ENCODE measurements at regions not wholly inside any gene's neighbourhood (a gene's known extent, or its start where the extent isn't known, plus 50 kb on each side); places are given as distances from the start of the nearest gene placed in this dataset.

DNA sequence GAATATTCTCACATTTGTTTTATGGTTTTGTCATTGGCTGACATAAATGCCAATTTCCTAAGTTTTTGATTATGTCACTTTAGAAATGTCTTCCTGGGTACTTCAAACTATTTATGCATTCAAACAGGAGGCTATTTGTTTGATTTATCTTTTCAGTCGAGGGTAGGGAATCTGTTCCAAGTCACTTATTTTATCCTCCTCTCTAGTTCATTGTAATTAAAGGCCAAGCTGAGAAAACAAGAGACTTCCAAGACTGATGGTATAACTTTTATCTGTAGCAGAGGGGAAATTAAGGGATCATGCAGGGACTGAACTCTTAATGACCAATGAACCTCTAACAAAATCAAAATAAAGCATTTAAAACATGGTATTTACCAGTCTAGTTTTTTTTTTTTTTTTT lies 968.4 kb downstream of the SORCS3 start:
- Histone ChIP-seq H4K20me1 (ENCODE audit: control insufficient read depth, extremely low read depth, insufficient read depth, low read length) (no peaks in the 10 kb centered on the region), H3K4me2 (ENCODE audit: control insufficient read depth, extremely low read depth, insufficient read depth, low read depth, low read length) (no peak overlapping the region), H3K9me1 (ENCODE audit: control insufficient read depth, extremely low read depth, insufficient read depth, low read length) (no peaks in the 10 kb centered on the region), H3K27me3 (ENCODE audit: control insufficient read depth, extremely low read depth, insufficient read depth, low read length) (no peaks in the 10 kb centered on the region), H3K4me3 (ENCODE audit: control insufficient read depth in 2 of 3, extremely low read depth in 1 of 3, insufficient read depth in 2 of 3, low read depth in 1 of 3, low read length in 3 of 3) (no peak overlapping the region), H3K9ac (ENCODE audit: control insufficient read depth, extremely low read depth, insufficient read depth, low read length) (no peak overlapping the region), H3K9me3 (ENCODE audit: control insufficient read depth, low read depth, low read length) (no peaks in the 10 kb centered on the region), H3K79me2 (ENCODE audit: control insufficient read depth, insufficient read depth, low read length) (no peaks in the 10 kb centered on the region), H3K27ac (ENCODE audit: control insufficient read depth, insufficient read depth, low read length) (no peak overlapping the region), H3K36me3 (ENCODE audit: control insufficient read depth in 2 of 2, extremely low read depth in 1 of 2, insufficient read depth in 2 of 2, low read length in 2 of 2) (no peaks in the 10 kb centered on the region), H3K4me1 (ENCODE audit: control insufficient read depth, extremely low read depth, insufficient read depth, low read length) (no peaks in the 10 kb centered on the region), H2AFZ (ENCODE audit: control insufficient read depth, low read length) (no peak overlapping the region)
- no peak for FAIRE-seq
- TF ChIP-seq, protein P1, sequence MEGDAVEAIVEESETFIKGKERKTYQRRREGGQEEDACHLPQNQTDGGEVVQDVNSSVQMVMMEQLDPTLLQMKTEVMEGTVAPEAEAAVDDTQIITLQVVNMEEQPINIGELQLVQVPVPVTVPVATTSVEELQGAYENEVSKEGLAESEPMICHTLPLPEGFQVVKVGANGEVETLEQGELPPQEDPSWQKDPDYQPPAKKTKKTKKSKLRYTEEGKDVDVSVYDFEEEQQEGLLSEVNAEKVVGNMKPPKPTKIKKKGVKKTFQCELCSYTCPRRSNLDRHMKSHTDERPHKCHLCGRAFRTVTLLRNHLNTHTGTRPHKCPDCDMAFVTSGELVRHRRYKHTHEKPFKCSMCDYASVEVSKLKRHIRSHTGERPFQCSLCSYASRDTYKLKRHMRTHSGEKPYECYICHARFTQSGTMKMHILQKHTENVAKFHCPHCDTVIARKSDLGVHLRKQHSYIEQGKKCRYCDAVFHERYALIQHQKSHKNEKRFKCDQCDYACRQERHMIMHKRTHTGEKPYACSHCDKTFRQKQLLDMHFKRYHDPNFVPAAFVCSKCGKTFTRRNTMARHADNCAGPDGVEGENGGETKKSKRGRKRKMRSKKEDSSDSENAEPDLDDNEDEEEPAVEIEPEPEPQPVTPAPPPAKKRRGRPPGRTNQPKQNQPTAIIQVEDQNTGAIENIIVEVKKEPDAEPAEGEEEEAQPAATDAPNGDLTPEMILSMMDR (optimal IDR thresholded peaks at IDR 0.05 in 1 of 3, IDR thresholded peaks at IDR 0.05 in 1 of 3, conservative IDR thresholded peaks at IDR 0.05 in 1 of 3; ENCODE audit: extremely low read depth in 1 of 3, insufficient read depth in 2 of 3, low read length in 3 of 3), result no peak
- TF ChIP-seq EZH2 (IDR thresholded peaks at IDR 0.05; ENCODE audit: low read length), result no peak
- DNase-seq (ENCODE audit: low read depth, low spot score), result no peak
- dilution Hi-C loops (cut with MboI; ENCODE audit: extremely low pct_ligation_motif_present, low sequenced_read_pairs), result no loop called here

- H2AFZ ChIP-seq (ENCODE audit: control insufficient read depth, low read length), result no peak overlapping the region
- no peak for FAIRE-seq
- no peak overlapping the region for H3K4me3 ChIP-seq (ENCODE audit: control insufficient read depth in 2 of 3, extremely low read depth in 1 of 3, insufficient read depth in 2 of 3, low read depth in 1 of 3, low read length in 3 of 3)
- H3K27ac ChIP-seq (ENCODE audit: control insufficient read depth, insufficient read depth, low read length), result no peak overlapping the region
- H3K4me2 ChIP-seq (ENCODE audit: control insufficient read depth, extremely low read depth, insufficient read depth, low read depth, low read length), result no peak overlapping the region
- no peak for DNase-seq (ENCODE audit: low read depth, low spot score)
- dilution Hi-C loops (cut with MboI; ENCODE audit: extremely low pct_ligation_motif_present, low sequenced_read_pairs), result no loop called here
- H3K79me2 ChIP-seq (ENCODE audit: control insufficient read depth, insufficient read depth, low read length), result no peaks in the 10 kb centered on the region
- TF ChIP-seq, protein P1 (optimal IDR thresholded peaks at IDR 0.05 in 1 of 3, IDR thresholded peaks at IDR 0.05 in 1 of 3, conservative IDR thresholded peaks at IDR 0.05 in 1 of 3; ENCODE audit: extremely low read depth in 1 of 3, insufficient read depth in 2 of 3, low read length in 3 of 3), result no peak
- no peak for TF ChIP-seq EZH2 (IDR thresholded peaks at IDR 0.05; ENCODE audit: low read length)
- no peak overlapping the region for H3K9ac ChIP-seq (ENCODE audit: control insufficient read depth, extremely low read depth, insufficient read depth, low read length)
- H3K27me3 ChIP-seq (ENCODE audit: control insufficient read depth, extremely low read depth, insufficient read depth, low read length), result no peaks in the 10 kb centered on the region
- H4K20me1 ChIP-seq (ENCODE audit: control insufficient read depth, extremely low read depth, insufficient read depth, low read length), result no peaks in the 10 kb centered on the region
- no peaks in the 10 kb centered on the region for H3K9me1 ChIP-seq (ENCODE audit: control insufficient read depth, extremely low read depth, insufficient read depth, low read length)
- H3K4me1 ChIP-seq (ENCODE audit: control insufficient read depth, extremely low read depth, insufficient read depth, low read length), result no peaks in the 10 kb centered on the region
- H3K36me3 ChIP-seq (ENCODE audit: control insufficient read depth in 2 of 2, extremely low read depth in 1 of 2, insufficient read depth in 2 of 2, low read length in 2 of 2), result no peaks in the 10 kb centered on the region
- no peaks in the 10 kb centered on the region for H3K9me3 ChIP-seq (ENCODE audit: control insufficient read depth, low read depth, low read length)
Measured at GRCh38 chr10:105605918-105606317, 964.8 kb downstream of the SORCS3 start.

All from keratinocyte (primary cell).